Naive B cell (primary cell): ENCODE measurements at regions not wholly inside any gene's neighbourhood (a gene's known extent, or its start where the extent isn't known, plus 50 kb on each side); places are given as distances from the start of the nearest gene placed in this dataset.
"Not testable (repeated sequence)": the region's sequence is repeated elsewhere in the genome, so short reads cannot be mapped to it uniquely, and the experiment has no call there.

Experiments used
- ATAC-seq, 2 donors: fragments of 150-1000 bp; cut with Tn5 transposase; 2 replicates each; pipeline ENCODE4 v1.10.0; 2021; ENCODE audit warnings: low read depth in 2 of 2, mild to moderate bottlenecking in 2 of 2, moderate library complexity in 2 of 2
- DNase-seq: peaks from one replicate; pipeline ENCODE4 v3.0.0; 2022
- H3K27ac Mint-ChIP-seq, 6 donors: one replicate each; pipeline ENCODE4 v1.8.0; 2020 to 2022; ENCODE audit warnings: mild to moderate bottlenecking in 6 of 6, mixed read lengths in 6 of 6, moderate library complexity in 5 of 6, inconsistent platforms in 2 of 6
- H3K27me3 Mint-ChIP-seq, 3 donors: one replicate each; pipeline ENCODE4 v1.8.0; 2021 to 2022; ENCODE audit warnings: mixed read lengths in 3 of 3, mild to moderate bottlenecking in 1 of 3
- H3K36me3 Mint-ChIP-seq, 2 donors: one replicate each; pipeline ENCODE4 v1.8.0; 2020 to 2022; ENCODE audit warnings: mixed read lengths in 2 of 2, inconsistent platforms in 1 of 2, mild to moderate bottlenecking in 1 of 2
- H3K4me1 Mint-ChIP-seq, 3 donors: one replicate each; pipeline ENCODE4 v1.8.0; 2020 to 2022; ENCODE audit warnings: mixed read lengths in 3 of 3, inconsistent platforms in 1 of 3, mild to moderate bottlenecking in 1 of 3, moderate library complexity in 1 of 3
- H3K4me3 Mint-ChIP-seq, 8 donors: one replicate each; pipeline ENCODE4 v1.8.0; 2020 to 2022; ENCODE audit warnings: mild to moderate bottlenecking in 8 of 8, mixed read lengths in 8 of 8, moderate library complexity in 8 of 8, inconsistent platforms in 2 of 8
- H3K9me3 Mint-ChIP-seq, 7 donors: one replicate each; pipeline ENCODE4 v1.8.0; 2020 to 2022; ENCODE audit warnings: mixed read lengths in 7 of 7, mild to moderate bottlenecking in 5 of 7, inconsistent platforms in 2 of 7, moderate library complexity in 1 of 7

DNA sequence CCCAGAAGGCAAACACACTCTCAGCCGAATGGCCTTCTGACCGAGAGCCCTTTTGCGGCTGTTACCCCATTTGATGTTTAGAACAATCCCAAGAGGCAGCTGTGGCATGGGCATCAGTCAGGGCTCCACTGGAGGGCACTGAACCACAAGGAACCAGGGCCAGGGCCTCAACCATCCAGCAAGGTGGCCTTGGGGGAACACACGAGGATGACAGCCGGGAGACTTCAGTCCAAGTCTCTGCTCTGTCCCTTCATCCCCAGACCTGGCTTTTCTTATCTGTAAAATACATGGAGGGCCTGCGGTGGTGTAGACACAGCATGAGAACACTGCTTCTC lies 63.6 kb upstream of the INSIG1 start:
- H3K36me3 Mint-ChIP-seq = no peaks in the 10 kb centered on the region
- DNase-seq = no peak

DNA sequence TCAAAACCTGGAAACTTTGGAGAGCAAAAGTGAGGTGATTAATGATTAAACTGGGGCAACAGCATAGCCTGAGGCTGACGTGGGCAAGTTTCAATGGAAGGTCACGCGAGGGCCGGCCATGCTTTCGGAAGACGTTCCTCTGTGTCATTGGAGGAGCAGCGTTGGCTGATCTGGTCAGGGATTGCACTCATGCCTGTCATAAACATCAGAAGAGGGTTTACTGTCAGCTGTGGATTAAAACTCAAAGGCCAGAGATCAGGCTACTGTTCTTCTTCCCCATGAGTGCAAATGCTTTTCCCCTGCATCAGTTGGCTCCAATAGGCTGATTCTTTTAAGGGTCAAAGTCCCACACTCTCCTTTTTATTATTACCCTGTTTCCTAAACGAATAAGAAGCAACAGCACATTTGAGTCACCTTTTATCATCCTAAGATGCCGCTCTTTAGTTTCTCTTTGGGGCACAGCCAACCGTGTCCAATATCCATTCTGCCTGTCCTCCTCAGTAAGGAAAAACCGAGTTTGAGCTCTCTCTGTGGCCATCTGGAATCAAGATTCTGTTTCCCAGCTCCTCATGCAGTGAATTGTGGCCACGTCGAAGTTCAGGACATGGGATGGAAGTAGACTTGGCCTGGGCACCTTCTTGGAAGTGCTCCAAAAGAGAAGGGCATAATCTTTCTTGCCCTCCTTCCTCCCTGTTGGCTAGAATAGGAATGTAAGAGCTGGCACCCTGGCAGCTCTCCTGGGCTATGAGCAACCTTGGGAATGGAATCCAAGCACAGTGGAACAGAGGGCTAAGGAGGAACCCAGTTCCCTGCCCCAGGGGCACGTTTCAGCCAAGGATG lies 62.5 kb upstream of the INSIG1 start:
- Mint-ChIP-seq H3K27ac (no peak overlapping the region), H3K9me3 (no peaks in the 10 kb centered on the region), H3K36me3 (no peaks in the 10 kb centered on the region), H3K4me1 (peaks cover 0 to 8% (median 4%) of the 10 kb centered on the region in 3 donors), H3K27me3 (peaks cover 10 to 17% (median 16%) of the 10 kb centered on the region in 3 donors), H3K4me3 (peak overlapping the region in 1 of 8 donors; percentile 0)
- no peak for ATAC-seq
- DNase-seq = no peak

More for the DNA sequence above, 63.6 kb upstream of the INSIG1 start:
- H3K9me3 Mint-ChIP-seq = no peaks in the 10 kb centered on the region
- H3K4me3 Mint-ChIP-seq = no peak overlapping the region
- H3K27ac Mint-ChIP-seq = no peak overlapping the region
- H3K4me1 Mint-ChIP-seq = peaks cover 0 to 4% (median 2%) of the 10 kb centered on the region in 3 donors
- H3K27me3 Mint-ChIP-seq = peaks cover 9 to 14% (median 10%) of the 10 kb centered on the region in 3 donors
- no peak for ATAC-seq

DNA sequence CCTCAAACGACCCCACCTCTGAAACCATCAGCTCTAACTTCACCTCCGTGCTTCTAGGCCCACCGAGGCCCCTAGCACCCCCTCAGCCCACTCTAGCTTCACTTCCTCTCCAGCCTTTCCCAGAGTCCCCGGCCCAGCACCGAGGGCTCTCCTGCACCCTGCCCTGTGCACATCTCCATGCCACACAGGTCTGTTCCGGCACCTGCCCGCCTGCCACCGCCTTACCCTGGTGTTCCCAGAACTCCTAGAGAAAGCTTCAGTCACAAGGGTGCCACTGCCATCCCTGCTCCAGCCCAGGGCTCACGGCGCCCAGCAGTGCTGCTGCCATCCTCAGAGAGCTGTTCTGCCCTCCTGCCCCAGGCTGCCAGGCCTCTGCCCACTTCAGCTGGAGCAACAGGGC lies 61.3 kb upstream of the INSIG1 start:
- Mint-ChIP-seq H3K4me3 (no peak overlapping the region), H3K27ac (no peak overlapping the region), H3K36me3 (no peaks in the 10 kb centered on the region), H3K27me3 (peaks cover 10 to 17% (median 16%) of the 10 kb centered on the region in 3 donors), H3K9me3 (no peaks in the 10 kb centered on the region), H3K4me1 (peaks cover 0 to 8% (median 4%) of the 10 kb centered on the region in 3 donors)
- ATAC-seq (no peak), DNase-seq (no peak)

DNA sequence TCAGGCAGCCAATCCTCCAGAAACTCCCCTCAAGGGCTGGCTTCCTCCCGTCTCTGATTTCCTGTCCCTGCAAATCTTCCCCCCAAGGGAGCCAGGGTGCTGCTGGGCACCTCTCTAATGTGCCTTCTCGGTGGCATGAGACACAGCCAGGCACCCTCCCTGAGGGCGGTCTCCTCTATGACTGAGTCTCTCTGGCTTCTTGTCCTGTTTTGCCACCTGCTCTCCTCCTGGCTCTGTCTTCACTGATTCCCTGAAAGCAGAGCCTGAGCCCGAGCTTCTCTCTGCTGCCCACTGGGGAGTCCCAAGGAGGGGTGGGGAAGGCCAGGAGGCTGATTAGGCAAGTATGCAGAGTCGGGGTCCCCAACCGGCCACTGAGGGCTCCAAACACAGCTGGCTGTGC lies 60.4 kb upstream of the INSIG1 start:
- Mint-ChIP-seq H3K36me3 (no peaks in the 10 kb centered on the region), H3K27me3 (peaks cover 10 to 17% (median 16%) of the 10 kb centered on the region in 3 donors), H3K4me3 (peak overlapping the region in 1 of 8 donors; percentile 63), H3K27ac (peak overlapping the region in 1 of 6 donors; percentile 25), H3K4me1 (peaks cover 0 to 8% (median 4%) of the 10 kb centered on the region in 3 donors), H3K9me3 (no peaks in the 10 kb centered on the region)
- DNase-seq = no peak
- ATAC-seq = no peak

DNA sequence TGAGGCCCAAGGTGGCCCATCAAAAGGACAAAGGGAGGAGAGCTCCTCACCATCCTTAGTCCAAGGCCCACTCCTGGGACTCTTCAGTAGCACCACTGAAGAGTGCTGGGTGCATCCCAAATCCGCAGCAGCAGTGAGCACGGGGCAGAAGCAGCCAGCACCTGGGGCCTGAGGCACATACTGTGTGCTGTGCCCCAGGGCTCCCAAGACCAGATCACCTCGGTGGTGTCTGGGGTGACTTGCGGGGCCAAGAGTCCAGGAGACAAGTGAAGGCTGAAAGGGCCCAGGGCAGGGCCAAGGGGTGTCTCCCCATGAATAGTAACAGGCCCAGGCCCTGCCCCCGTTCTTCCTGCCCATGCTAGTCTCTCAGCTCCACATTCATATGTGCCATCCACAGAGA lies 59.9 kb upstream of the INSIG1 start:
- Mint-ChIP-seq H3K27ac (no peak overlapping the region), H3K9me3 (peaks cover 0 to 2% (median 0%) of the 10 kb centered on the region in 7 donors), H3K4me3 (peak overlapping the region in 1 of 8 donors; percentile 63), H3K27me3 (peaks cover 10 to 17% (median 16%) of the 10 kb centered on the region in 3 donors), H3K4me1 (peaks cover 0 to 8% (median 4%) of the 10 kb centered on the region in 3 donors), H3K36me3 (no peaks in the 10 kb centered on the region)
- DNase-seq (no peak), ATAC-seq (no peak)

DNA sequence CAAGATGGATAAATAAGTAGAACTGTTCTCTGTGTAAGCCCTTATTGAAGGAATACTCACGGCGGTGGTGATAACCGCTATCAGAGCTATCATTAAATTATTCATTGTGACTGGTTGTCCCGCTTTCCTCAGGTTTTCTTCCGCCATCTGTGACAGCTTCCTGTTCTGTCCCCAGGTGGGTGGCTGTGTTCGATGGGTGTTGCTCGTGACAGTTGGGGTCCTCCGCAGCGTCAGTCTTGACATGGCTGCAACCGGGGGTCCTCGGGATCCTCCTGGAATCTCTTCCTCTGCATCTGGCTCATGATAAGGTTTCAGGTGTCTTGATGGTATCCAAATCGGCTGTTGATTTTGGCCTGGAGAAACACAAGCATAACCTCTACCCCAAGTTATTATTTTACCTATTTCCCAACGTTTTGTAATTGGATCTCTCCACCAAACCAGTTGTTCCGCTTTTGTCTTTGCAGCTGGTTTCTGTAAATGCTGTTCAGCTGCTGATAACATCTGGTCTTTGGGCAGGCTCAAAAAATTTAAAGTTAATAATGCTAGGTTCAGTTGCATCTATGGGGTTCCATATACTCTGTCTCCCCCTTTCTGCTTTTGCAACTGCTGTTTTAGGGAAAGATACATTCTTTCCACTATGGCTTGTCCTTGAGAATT lies 58.1 kb upstream of the INSIG1 start:
- H3K4me1 Mint-ChIP-seq, ATAC-seq, H3K27ac Mint-ChIP-seq, DNase-seq, H3K36me3 Mint-ChIP-seq: not testable (repeated sequence)
- peaks cover 0 to 11% (median 0%) of the 10 kb centered on the region in 7 donors for H3K9me3 Mint-ChIP-seq
- peaks cover 10 to 22% (median 16%) of the 10 kb centered on the region in 3 donors for H3K27me3 Mint-ChIP-seq
- H3K4me3 Mint-ChIP-seq = peak overlapping the region in 1 of 8 donors; percentile 73

DNA sequence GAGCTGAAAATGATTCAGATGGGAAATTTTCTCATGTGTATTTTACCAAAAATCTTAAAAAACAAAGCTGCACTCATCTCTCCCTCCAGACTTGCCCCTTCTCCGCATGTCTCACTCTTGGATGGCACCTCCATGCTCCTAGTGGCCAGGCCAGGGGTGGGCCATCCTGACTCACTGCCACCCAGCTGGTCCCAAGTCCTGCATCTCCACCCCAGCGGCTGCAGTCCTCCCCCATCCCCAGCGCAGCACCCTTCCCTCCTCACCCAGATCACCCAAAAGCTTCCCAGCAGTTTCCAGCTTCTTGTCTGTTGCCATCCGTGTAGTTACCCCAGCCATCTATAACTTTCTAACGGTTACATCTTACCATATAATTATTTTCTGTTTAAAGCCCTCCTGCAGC lies 53.0 kb upstream of the INSIG1 start:
- Mint-ChIP-seq H3K27ac (no peak overlapping the region), H3K36me3 (no peaks in the 10 kb centered on the region), H3K27me3 (peaks cover 0 to 8% (median 7%) of the 10 kb centered on the region in 3 donors), H3K9me3 (peaks cover 0 to 11% (median 0%) of the 10 kb centered on the region in 7 donors), H3K4me1 (no peaks in the 10 kb centered on the region), H3K4me3 (no peak overlapping the region)
- ATAC-seq (no peak), DNase-seq (no peak)

DNA sequence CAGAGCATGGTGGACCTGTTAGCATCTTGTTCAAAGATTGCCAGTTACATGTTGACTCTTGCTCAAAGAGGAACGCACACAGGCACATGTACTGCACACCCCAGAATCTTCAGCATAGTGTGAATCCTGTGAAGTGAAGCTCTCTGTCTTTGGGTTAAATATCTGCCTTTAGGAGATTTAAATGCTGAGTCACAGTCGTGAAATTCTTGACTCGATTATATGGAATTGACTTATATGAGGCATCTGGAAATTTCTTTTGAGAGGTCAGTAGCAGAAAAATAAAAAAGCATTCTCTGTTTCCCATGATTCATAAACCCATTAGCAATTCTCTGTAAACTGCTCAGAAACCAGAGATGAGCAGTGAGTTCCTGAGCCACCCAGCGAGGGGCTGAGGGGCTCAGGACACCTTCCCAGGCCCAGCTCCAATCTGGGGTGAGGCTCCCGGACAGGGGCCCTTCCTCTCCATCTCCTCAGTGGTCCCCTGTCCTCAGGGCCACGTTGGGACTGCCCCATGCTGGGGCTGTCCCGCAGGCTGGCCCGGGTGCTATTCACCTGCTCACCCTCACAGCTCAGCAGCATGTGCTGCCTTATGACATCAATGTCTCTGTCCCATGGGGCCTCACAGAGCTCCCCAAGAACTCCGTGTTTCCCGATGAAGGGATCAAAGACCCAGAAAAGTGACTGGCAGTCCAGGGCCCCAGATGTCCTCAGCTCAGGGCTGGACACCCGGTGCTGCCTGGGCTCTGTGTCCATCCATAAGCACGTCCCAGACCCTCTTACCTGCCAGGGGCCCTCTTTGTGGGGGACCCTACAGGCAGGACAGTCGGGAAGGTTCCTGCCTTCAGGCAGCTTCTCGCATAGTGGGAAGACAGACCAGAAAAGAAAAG lies 50.0 kb upstream of the INSIG1 start:
- Mint-ChIP-seq H3K4me3 (no peak overlapping the region), H3K27me3 (peaks cover 4 to 24% (median 20%) of the 10 kb centered on the region in 3 donors), H3K36me3 (no peaks in the 10 kb centered on the region), H3K27ac (peak overlapping the region in 2 of 6 donors; percentile 38 to 52), H3K4me1 (no peaks in the 10 kb centered on the region), H3K9me3 (peaks cover 0 to 9% (median 0%) of the 10 kb centered on the region in 7 donors)
- ATAC-seq = no peak
- no peak for DNase-seq
